IMR-90 (cell line): ENCODE measurements at regions not wholly inside any gene's neighbourhood (a gene's known extent, or its start where the extent isn't known, plus 50 kb on each side); places are given as distances from the start of the nearest gene placed in this dataset.

Source experiments
- ATAC-seq: fragments of 200-7000 bp; cut with Tn5 transposase; 2 replicates; pipeline ENCODE4 v1.9.1; 2020; ENCODE audit warnings: low read depth, mild to moderate bottlenecking, moderate library complexity
- BruUV-seq: library from RNA; stranded (reverse); fragments of 400-500 nt; replicated peaks from 2 replicates; lab custom pipeline; 2021; lab: Mats Ljungman, UMichigan
- CTCF ChIA-PET: fragments of 300-600 bp; formaldehyde crosslinking; extraction: SDS; loops from one replicate; lab custom pipeline; 2021; ENCODE audit warnings: antibody characterized with exemption; lab: Yijun Ruan, JAX
- POLR2A ChIA-PET: fragments of 300-600 bp; sonication (Branson Sonifier 250); formaldehyde crosslinking; loops from one replicate; lab custom pipeline; 2022; ENCODE audit warnings: antibody characterized with exemption; ENCODE audit not compliant: unreplicated experiment; lab: Charles Lee
- DNase-seq: peaks from one replicate; pipeline ENCODE4 v3.0.0; 2013
- H2AFZ ChIP-seq: replicated peaks from 2 replicates; pipeline ENCODE3; 2013; ENCODE audit warnings: low read length, mild to moderate bottlenecking; ENCODE audit not compliant: poor library complexity
- H2AK5ac ChIP-seq: 2 replicates; pipeline ENCODE4 v1.6.1; 2013; ENCODE audit warnings: low read depth, low read length, inconsistent platforms
- H2AK9ac ChIP-seq: replicated peaks from 2 replicates; pipeline ENCODE3; 2013; ENCODE audit warnings: mild to moderate bottlenecking, low read depth, low read length, moderate library complexity; ENCODE audit not compliant: poor library complexity
- H2BK120ac ChIP-seq: 2 replicates; pipeline ENCODE4 v1.6.1; 2013; ENCODE audit warnings: low read depth, low read length, inconsistent platforms
- H2BK15ac ChIP-seq: 3 replicates; pipeline ENCODE4 v1.6.1; 2013; ENCODE audit warnings: low read depth, low read length, inconsistent platforms
- H2BK20ac ChIP-seq: 2 replicates; pipeline ENCODE4 v1.6.1; 2013; ENCODE audit warnings: low read depth, mild to moderate bottlenecking, inconsistent platforms, low read length, moderate library complexity
- H2BK5ac ChIP-seq: 2 replicates; pipeline ENCODE4 v1.6.1; 2013; ENCODE audit warnings: mild to moderate bottlenecking, low read depth, low read length, inconsistent platforms; ENCODE audit not compliant: poor library complexity, severe bottlenecking
- H3K14ac ChIP-seq: replicated peaks from 2 replicates; pipeline ENCODE4 v1.6.1; 2013; ENCODE audit warnings: low read depth, low read length, inconsistent platforms
- H3K18ac ChIP-seq: 2 replicates; pipeline ENCODE4 v1.6.1; 2013; ENCODE audit warnings: low read depth, low read length, control low read depth
- H3K23ac ChIP-seq: 2 replicates; pipeline ENCODE4 v1.6.1; 2013; ENCODE audit warnings: low read depth, low read length, inconsistent platforms
- H3K27ac ChIP-seq: 2 replicates; pipeline ENCODE4 v1.5.1; 2013; ENCODE audit warnings: mild to moderate bottlenecking, control low read depth, low read length; ENCODE audit not compliant: insufficient read depth
- H3K27me3 ChIP-seq: 2 replicates; pipeline ENCODE4 v1.6.1; 2013; ENCODE audit warnings: low read length; ENCODE audit not compliant: control insufficient read depth, insufficient read depth
- H3K36me3 ChIP-seq: 2 replicates; pipeline ENCODE4 v1.6.1; 2013; ENCODE audit warnings: low read length, mixed read lengths; ENCODE audit not compliant: control insufficient read depth, insufficient read depth
- H3K4ac ChIP-seq: 2 replicates; pipeline ENCODE4 v1.6.1; 2013; ENCODE audit warnings: low read depth, low read length, inconsistent platforms
- H3K4me1 ChIP-seq: 2 replicates; pipeline ENCODE4 v1.6.1; 2013; ENCODE audit warnings: low read length, mixed read lengths; ENCODE audit not compliant: control insufficient read depth, insufficient read depth
- H3K4me2 ChIP-seq: 2 replicates; pipeline ENCODE4 v1.6.1; 2013; ENCODE audit warnings: low read depth, mild to moderate bottlenecking, control low read depth, low read length, moderate library complexity
- H3K4me3 ChIP-seq: 2 replicates; pipeline ENCODE4 v1.5.1; 2013; ENCODE audit warnings: low read depth, mild to moderate bottlenecking, control low read depth, low read length, moderate library complexity; ENCODE audit not compliant: insufficient read depth
- H3K56ac ChIP-seq: 2 replicates; pipeline ENCODE4 v1.6.1; 2013; ENCODE audit warnings: low read length, inconsistent platforms; ENCODE audit not compliant: insufficient read depth; ENCODE audit errors: extremely low read depth
- H3K79me1 ChIP-seq, 2 experiments: 2 replicates each; pipeline ENCODE4 v1.6.1; 2013; ENCODE audit warnings: low read length in 2 of 2, inconsistent platforms in 1 of 2, low read depth in 1 of 2
- H3K9ac ChIP-seq: 2 replicates; pipeline ENCODE4 v1.6.1; 2013; ENCODE audit warnings: low read depth, low read length, control low read depth
- H3K9me1 ChIP-seq: 2 replicates; pipeline ENCODE4 v1.6.1; 2013; ENCODE audit warnings: low read length, inconsistent platforms; ENCODE audit not compliant: insufficient read depth
- H3K9me3 ChIP-seq: 2 replicates; pipeline ENCODE4 v1.6.1; 2013; ENCODE audit warnings: low read length; ENCODE audit not compliant: control insufficient read depth, insufficient read depth
- H4K20me1 ChIP-seq: 2 replicates; pipeline ENCODE4 v1.6.1; 2013; ENCODE audit warnings: low read length, inconsistent platforms; ENCODE audit not compliant: insufficient read depth
- H4K5ac ChIP-seq: 2 replicates; pipeline ENCODE4 v1.6.1; 2013; ENCODE audit warnings: mild to moderate bottlenecking, low read depth, low read length, control low read depth
- H4K8ac ChIP-seq, 2 experiments: 2 replicates each; pipeline ENCODE4 v1.6.1; 2013; ENCODE audit warnings: low read depth in 2 of 2, low read length in 2 of 2, control low read depth in 1 of 2, inconsistent platforms in 1 of 2
- H4K91ac ChIP-seq: 2 replicates; pipeline ENCODE4 v1.6.1; 2013; ENCODE audit warnings: low read depth, low read length, inconsistent platforms; ENCODE audit not compliant: insufficient read depth
- ELK1 ChIP-seq: fragments of 150-350 bp; IDR thresholded peaks from 2 replicates; pipeline ENCODE4 v1.6.1; 2016; ENCODE audit warnings: low read depth, mild to moderate bottlenecking, low read length, moderate library complexity, borderline replicate concordance
- dilution Hi-C: fragments of 300-500 bp; cut with HindIII; formaldehyde crosslinking; loops from one replicate; pipeline ENCODE4 v1.14.3; 2018; ENCODE audit warnings: low sequenced_read_pairs; ENCODE audit not compliant: unreplicated experiment
- in situ Hi-C: fragments of 300-500 bp; cut with MboI; formaldehyde crosslinking; loops from 3 replicates; pipeline ENCODE4 v1.14.3; 2019; ENCODE audit warnings: low sequenced_read_pairs, inconsistent platforms, mixed read lengths
- intact Hi-C: fragments of 100-400 bp; cut with micrococcal nuclease; formaldehyde crosslinking; loops from 2 replicates; pipeline ENCODE4 v1.10.0; 2022

GRCh38 chr5:32951003-32951402 lies 239.9 kb downstream of the NPR3 start:
- CTCF ChIA-PET = interaction anchor here (0.9 kb wide), 1 partner anchor 15 kb away, joined by 3 read pairs; no protein-coding TSS in a partner anchor
- BruUV-seq = no TSS peak

More at GRCh38 chr5:32951003-32951402, 239.9 kb downstream of the NPR3 start:
- H4K20me1 ChIP-seq = no peaks in the 10 kb centered on the region
- H3K9ac ChIP-seq = no peak overlapping the region
- no peaks in the 10 kb centered on the region; the same call in 1 of the 2 replicates for H3K9me1 ChIP-seq
- no peak overlapping the region for H2AK5ac ChIP-seq
- DNase-seq = no peak
- H3K4me2 ChIP-seq = no peak overlapping the region
- dilution Hi-C loops = no loop called here
- H2BK15ac ChIP-seq = no peak overlapping the region
- no peak for ATAC-seq
- no peak overlapping the region for H3K4ac ChIP-seq
- no peaks in the 10 kb centered on the region for H3K36me3 ChIP-seq
- no peak for TF ChIP-seq ELK1
- no peak overlapping the region for H3K23ac ChIP-seq
- H3K9me3 ChIP-seq = no peaks in the 10 kb centered on the region
- intact Hi-C loops = no loop called here
- no peak overlapping the region for H2AK9ac ChIP-seq
- no peak overlapping the region for H2BK5ac ChIP-seq
- in situ Hi-C loops = no loop called here
- no peak overlapping the region for H3K4me3 ChIP-seq
- no peaks in the 10 kb centered on the region for H3K79me1 ChIP-seq
- no peak overlapping the region for H4K8ac ChIP-seq
- H4K91ac ChIP-seq = no peak overlapping the region
- H2AFZ ChIP-seq = no peak overlapping the region
- H4K5ac ChIP-seq = no peak overlapping the region
- no peaks in the 10 kb centered on the region for H3K27me3 ChIP-seq
- H3K18ac ChIP-seq = no peak overlapping the region
- H3K27ac ChIP-seq = no peak overlapping the region
- no peak overlapping the region for H2BK20ac ChIP-seq
- H3K4me1 ChIP-seq = no peaks in the 10 kb centered on the region
- POLR2A ChIA-PET = no interaction called here
- no peak overlapping the region for H2BK120ac ChIP-seq
- H3K14ac ChIP-seq = no peak overlapping the region
- no peak overlapping the region for H3K56ac ChIP-seq
